COR-L47 (cell line): ENCODE measurements at regions not wholly inside any gene's neighbourhood (a gene's known extent, or its start where the extent isn't known, plus 50 kb on each side); places are given as distances from the start of the nearest gene placed in this dataset.

Experiments used
- DNase-seq: peaks from one replicate; lab custom pipeline; 2025; lab: John Stamatoyannopoulos, UW

DNA sequence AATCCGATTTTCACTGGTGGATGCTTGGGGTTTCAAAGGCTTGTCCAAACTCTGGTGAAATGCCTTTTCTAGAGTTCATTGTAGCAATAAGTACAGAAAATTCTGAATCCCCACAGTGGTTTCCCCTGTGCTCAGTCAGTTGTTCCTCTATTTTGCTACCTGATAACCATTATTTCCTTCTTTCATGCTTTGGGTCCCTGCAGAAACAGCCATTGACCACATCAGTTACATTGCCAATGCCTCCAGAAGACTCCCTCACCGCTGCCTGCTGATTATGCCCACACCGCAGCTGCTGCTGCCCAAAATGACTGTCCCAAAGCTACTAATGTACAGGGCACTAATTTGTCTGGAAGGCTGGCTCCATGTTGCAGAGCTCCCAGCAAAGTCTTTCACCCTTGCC lies 517.3 kb downstream of the KLF12 start:
- no peak for DNase-seq

DNA sequence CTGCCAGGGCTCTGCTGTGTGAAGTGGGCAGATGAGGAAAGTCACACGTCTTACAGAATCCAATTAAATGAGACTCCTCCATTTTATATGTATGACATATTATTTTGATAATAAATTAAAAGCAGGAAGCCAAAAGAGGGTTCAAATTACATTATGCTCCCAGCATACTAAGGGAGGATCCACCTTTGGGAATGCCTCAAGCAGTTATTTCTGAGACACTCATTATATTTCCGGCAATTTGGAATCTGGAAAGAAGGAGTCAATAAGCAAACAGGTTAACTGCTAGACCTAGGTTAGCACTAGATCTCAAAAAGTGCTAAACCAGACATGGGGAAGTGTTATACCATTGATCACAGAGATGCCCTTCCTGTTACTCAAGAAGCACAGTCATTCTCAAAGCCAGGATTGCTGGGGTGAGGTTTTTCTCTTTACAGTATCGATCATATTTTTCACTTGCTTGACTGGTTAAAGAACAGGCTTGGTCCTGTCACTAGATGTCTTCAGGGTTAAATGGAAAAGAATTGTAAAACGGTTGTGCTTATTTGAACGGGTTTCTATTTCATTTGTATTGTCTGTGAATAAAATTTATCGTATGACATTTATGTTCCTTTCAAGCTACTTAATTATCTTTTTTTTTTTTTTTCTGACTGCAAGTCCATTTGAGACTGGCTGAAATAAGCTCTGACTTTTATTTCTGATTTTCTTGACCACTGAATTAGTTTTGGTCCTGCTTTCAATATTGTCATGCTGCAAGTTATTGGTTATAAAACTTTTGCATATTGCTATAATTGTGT lies 523.2 kb downstream of the KLF12 start:
- DNase-seq, result no peak

DNA sequence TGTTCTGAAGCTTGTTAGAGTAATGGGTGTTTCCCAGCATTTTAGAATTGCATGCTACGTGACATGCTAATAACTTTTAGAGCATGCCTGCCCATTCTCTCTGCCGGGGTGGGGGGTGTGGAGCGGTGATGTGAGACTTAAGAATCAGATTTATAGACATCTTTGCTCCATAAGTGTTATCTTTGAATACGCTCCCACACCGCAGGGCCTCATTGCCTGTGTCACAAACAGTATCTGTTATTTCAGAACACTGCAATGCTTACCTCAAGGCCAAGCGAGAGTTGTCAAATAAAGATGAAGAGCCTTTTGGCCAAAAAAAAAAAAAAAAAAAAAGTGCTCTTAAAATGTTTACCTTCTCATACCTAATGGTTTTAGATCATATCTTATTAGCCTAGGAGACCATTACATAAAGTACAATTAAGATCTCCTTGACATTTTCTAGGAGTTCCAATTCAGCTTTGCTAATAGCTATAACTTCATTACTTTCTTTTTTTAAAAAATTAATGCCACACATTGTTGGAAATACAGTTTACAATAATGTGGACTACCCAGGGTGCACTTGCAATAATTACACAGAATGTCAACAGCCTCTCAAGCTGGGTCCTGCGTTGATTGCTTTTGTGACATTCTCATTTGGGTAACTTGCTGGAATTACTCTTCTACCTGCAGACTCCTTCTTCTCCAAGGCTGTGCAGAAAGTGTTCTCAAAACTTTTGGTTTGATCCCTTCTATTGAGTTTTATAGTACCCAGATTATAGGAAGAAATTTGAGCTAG lies 525.3 kb downstream of the KLF12 start:
- peak; percentile 76 for DNase-seq

DNA sequence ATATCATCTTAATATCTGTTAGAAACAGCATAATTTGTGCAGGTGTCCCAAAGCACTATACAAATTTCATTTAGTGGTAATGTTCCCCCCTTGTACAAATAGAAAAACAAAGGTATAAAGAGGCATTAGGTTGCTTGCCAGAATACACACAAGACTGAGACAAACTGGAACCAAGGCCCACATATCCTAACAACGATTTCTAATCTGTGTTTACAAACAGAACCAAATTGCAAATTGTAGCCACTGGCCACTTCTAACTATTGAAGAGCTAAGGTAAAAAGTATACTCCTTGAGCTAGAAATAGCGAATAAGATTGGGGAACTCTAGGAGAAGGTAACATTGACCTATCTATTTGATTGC lies 526.1 kb downstream of the KLF12 start:
- peak; percentile 92 for DNase-seq

DNA sequence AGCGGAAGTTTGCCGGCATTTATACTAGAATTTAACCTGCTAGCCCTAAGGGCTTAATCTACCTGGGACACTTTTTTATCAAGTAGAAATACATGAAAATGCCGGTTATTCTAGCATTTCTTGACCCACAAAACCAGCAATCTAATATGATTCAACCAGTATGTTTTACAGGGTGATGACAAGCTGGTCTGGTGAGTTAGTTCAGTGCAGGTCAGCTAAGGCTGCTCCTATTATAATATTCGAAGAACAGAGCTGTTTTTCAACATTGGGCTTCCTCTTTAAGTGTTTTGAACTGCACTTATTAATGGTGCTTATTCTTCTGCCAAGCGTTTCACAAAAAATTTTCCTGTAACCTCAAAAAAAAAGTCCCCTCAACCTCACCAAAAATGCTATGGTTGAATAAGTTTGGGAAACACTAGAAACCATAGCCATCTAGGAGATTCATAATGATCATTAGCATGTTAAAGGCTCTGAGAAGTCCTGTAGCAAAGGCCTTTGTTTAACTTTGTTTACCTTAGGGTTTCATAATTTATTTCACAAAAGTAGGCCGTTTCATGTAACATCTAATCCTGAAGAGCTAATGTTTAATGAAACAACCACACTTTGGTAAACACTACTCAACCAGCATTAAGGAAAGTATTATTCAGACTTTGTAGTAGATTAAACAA lies 526.6 kb downstream of the KLF12 start:
- DNase-seq, result peak; percentile 92

DNA sequence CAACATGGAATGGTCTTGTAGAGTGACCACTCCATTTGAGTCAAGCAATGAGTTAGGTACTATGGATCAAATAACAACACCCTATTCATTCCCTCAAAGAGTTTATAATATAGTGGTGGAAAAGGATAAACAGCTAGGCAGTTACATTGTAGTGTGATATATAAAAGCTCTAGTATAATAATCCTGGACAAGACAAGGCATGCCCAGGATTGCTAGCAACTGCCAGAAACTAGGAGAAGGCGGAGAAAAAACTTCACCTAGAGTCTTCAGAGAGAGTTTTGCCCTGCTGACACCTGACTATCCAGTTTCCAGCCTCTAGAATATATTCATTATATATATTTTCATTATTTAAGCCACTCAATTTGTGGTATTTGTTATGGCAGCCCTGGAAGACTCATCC lies 530.6 kb downstream of the KLF12 start:
- DNase-seq, result no peak

DNA sequence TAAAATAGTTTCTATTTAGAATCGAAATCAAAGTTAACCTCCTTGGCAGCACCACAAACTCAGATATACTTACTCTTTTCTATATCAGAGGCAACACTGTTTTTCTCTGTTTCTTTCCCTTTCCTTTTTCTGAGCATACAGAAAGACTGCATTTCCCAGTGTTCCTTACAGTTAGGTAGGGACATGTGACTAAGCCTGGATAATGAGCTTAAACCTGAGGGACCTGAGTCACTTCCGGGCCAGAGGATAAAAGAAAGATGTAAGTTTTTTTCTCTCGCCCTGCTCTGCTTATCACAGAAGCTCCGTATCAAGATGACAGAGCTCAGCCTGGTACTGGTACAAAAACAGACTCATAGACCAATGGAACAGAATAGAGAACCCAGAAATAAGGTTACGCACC lies 531.9 kb downstream of the KLF12 start:
- no peak for DNase-seq

DNA sequence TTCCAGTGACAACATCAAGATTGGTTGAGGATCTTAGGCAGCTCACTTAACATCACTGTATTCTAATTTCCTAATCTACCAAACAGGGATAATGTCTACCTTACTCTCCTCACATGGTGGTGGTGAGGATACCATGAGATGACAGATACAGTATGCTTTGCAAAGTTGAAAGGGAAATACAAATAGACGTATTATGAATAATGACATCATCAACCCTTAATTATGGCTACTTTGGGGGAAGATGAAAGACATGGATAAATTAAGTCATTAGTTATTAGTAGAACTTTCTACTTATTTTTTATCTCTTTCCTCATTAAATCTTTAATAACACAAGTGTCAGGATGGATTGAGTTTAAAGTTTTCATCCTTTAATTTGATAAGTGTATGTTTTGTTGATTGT lies 532.5 kb downstream of the KLF12 start:
- DNase-seq, result no peak

DNA sequence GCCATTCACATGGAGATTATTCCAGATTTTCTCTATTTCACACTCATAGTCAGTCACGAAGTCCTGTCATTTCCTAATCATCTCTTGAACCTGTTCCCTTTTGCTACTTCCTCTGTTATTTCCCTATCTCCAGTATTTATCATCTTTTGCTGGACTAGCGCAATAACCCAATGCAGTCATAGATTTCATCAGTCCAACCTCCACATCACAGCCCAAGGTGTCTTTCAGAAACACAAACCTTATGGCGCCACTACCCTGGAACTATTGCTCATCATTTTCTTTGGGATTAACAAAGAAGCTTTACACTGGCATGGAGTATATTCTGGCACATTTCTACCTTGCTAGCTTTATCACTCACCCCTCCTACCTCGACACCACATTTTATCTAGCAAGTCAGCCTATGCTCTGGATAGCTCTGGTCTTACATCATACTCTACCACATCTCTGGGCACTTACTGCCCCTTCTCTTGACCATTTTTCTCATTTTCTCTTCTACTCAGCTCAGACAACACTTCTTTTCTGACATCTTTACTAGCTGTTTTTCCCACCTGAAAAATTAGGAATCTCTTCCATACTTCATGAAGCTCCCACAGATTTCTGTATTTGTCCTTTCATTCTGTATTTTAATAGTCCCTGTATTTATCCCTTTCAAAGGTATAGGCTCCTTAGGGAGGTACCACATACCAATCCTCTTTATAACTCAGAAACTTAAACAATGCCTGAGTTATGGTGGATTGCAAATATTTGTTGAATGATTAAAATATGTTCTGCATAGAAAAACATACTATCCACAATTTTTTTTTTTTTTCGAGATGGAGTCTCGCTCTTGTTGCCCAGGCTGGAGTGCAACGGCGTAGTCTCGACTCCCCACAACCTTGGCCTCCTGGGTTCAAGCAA lies 534.7 kb downstream of the KLF12 start:
- DNase-seq, result no peak

DNA sequence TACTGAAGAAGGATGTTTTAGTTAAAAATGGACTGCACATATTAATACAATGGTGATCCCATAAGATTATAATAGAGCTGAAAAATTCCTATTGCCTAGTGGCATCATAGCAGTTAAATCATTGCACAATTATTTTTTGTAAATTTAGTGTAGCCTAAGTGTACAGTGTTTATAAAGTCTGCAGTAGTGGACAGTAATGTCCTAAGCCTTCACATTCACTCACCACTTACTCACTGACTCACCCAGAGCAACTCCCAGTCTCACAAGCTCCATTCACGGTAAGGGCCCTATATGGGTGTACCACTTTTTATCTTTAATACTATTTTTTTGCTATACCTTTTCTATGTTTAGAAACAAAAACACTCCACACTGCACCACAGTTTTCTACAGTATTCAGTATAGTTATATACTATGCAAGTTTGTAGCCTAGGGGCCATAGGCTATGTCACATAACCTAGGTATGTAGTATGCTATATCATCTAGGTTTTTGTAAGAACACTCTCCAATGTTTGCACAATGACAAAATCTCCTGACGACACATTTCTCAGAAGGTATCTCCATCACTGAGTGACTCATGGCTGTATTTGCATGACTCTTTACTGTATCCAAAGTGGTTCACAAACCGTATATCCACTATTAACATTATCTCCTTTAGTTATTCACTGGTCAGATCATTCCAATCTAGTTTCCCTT lies 536.0 kb downstream of the KLF12 start:
- no peak for DNase-seq

DNA sequence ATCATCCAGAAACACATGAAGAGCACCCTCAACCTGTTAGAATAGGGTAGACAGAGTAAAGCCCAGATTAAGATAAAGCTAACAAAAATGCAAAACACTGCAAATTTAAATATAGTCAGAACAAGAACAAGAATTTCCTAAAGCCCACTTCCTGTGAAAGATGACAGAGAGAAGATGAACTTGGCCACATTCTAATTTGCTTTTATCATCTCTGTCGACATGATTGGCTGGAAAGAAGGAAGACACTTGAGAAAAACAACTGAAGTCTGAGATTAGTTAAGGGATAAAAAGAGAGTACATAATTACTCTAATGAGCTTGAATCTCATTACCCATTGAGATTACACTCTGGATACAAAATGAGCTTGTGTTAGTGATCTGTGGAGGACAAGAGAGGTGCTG lies 537.6 kb downstream of the KLF5 start:
- DNase-seq, result no peak

DNA sequence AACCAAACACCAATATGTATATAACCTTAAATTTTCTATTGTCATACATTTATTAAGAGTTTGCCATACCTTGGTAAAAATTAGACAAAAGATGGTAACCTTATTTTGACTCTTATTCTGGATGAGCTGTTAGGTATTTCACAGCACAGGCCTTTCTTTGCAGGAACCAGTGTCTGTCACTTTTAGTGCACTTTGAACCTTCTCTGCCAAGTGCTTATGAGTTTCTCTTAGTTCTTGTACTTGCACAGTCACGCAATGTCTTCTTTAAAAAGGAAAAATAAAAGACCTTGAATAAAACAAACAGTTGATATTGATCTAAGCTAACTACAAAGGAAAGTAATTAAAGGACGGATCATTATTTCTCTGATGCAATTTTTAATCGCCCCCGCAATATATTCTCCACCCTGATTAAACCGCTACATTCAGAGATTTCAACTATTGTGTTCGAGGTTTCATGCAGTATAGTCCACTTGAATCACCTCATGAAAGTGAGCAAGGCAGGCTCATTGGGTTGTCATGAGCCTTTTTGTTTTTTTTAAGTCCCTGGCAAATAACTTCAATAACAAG lies 534.5 kb downstream of the KLF5 start:
- DNase-seq, result no peak

DNA sequence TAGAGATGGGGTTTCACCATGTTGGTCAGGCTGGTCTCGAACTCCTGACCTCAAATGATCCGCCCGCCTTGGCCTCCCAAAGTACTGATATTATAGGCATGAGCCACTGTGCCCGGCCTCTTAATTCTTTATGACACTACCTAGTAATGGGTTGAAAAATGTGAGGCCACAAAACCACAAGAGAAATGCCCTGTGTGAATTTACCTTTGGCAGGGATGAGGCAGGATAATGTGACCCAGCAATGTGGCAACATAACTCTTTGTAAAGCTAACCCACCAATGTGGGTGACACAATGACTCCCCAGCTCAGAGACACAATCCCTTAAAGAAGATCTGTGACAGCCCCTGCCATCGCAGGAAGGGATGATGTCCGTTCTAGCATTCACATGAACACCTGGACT lies 533.1 kb downstream of the KLF5 start:
- DNase-seq, result no peak

DNA sequence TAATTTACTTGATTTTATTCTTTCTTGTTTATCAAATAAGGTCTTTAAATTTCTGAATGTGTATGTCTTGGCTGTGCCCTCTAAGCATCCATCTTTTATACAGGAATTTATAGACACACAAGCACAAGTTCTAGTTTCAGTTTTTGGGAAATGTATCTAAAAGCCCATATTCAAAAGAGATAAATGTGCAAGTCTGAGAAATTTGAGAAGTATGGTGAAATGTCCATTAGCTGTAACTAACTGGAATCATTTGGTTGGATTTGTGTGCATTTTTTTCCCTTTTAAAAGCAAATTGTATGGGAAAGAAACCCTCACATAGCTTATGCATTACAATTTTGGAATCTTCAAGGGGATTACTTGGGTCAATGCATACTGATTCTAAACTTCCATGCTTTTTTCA lies 532.0 kb downstream of the KLF5 start:
- DNase-seq, result no peak

DNA sequence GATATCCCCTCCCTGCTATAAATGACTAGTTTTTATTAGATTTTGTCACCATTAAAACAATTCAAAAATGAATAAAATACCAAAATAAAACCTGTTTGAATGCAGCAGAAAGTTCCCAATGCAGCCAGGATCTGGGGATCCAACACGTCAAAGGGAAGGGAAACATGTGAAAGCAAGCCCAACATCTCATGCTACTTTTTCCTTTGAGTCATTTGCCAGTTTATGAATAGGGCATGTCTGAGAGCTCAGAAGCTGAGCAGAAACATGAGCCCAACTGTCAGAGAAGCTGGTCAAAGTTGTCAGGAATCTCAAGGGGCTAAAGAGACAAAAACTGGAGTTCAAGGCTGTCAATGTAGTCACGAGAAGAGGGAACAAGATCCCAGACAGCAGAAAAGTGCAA lies 526.4 kb downstream of the KLF5 start:
- DNase-seq, result no peak

DNA sequence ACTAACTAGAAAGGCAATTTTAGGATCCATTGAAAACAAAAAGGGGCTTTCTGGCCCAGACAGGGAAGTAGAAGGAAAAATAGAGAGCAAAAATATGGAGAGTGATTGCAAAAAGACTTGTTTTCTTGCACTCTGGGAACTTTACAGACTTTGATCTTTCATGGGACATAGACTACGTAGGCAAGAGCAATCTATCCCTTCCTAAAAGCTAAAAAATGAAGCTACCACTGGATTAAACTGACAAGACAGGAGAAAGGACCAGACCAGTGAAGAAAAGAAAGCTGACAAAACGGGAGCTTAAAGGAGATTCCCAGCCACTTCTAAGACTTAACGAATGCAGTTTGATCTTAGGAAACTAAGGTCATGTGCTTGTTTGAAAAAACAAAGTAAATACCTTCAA lies 524.5 kb downstream of the KLF5 start:
- no peak for DNase-seq

DNA sequence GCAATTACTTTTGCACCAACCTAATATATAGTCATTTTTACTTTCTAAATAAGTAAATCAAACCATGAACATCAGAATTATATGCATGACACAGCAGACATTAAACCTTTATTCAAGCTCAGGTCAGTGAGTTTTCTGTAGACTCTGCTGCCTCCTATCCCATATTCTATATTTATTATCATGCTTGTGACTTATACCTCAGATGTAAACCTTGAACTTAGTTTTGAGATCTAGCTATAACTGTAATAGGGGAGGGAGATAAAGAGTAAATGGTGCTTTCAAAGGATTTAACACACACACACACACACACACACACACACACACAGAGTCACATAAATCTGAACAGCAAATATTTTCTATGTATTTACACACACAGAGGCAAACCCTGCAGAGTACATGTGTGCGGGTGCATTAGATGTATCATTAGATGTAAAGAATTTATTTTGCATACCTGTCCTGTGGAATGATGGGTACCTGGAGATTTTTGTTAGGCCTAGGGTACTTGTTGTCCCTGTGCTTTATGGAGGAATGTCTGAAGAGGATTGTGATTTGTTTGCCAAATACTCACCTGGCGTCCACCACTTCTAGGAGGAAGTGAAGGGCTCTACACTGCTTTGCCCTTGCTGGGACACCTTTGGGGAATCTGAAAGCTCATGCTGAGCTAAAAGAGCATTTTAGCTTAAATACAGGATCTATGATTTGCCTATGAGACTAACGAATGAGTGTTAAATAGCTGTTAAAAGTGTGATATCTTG lies 521.9 kb downstream of the KLF5 start:
- no peak for DNase-seq

DNA sequence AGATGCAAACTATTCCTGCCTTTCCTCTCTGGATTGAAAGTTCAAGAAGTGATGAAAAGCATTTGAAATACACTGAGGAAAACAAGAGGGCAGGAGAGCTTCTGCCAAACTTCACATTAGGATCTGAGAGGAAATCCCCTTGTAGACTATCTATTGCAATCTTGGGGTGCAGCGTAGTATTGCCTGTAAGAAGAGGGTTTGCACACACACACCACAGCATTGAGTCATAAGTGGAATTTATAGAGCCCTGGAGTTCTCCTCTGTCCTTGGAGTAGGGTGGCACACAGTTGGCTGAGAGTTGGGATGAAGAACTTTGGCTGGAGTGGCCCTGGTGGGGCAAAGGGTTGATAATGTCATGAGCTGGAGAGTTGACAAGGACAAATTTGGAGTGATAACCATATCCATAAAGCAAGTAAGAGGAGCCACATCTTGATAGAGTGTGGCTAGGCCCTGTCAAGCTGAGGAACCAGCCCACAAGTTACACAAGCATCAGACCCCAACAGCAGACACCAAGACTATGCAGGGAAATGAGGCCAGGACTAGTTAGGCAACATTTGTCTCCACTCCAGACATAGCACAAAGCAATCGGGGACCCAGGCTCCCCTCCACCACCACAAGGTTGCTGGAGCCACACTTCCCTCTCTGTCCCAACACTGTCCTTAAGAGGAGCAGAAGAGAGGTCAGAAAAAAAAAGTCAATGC lies 520.9 kb downstream of the KLF5 start:
- DNase-seq, result no peak

DNA sequence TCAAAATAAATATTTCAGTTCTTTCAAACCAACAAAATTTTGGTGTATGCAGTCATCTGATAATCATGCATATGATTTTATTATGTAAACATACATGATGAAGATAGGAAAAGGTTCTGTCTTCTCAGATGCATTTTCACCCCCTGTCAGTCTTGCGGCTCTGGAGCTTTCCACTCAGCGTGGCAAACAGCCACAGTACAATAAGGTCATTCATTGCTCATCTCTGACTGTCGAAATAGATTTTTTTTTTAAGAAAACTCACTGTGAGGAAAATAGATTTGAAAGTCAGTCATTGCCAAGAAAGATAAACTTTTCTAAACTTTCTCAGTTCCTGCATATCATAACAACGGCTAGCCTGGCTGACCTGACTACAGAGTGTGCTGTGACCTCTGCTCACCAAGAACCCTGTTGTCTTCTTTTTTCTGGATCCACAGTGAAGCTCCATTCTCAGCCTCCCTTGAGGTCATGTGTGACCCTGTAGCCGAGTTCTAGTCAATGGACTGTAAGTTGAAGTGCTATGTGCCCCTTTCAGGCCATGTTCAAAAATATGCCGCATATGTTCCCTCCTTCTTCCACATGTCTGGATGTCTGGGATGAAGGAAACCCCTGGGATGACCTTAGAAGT lies 519.6 kb downstream of the KLF5 start:
- no peak for DNase-seq
